ENCODE measurements at regions not wholly inside any gene's neighbourhood (a gene's known extent, or its start where the extent isn't known, plus 50 kb on each side); places are given as distances from the start of the nearest gene placed in this dataset.

DNA sequence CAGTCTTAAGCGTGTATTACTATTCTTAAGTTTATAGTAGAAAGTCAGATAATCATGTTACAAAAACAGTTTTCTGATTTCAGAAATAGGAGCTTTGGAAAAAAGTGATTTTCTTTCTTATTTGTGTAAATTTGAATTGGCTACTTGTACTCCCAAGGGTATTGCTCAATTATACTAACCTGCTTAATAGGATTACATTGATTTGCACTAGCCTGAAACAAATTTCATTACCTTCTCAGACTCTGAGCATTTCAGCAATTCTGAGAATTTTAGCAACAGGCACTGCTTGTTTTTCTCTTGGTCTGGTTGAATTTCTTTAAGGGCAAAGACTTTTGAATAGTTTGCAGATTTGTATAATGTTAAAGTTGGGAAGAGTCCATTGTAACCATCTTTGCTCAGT lies 87.2 kb upstream of the NXPH2 start:
- Mint-ChIP-seq H3K4me1 (ENCODE audit: low read depth, unreplicated experiment) (peaks cover 9% of the 10 kb centered on the region), H3K27ac (ENCODE audit: unreplicated experiment) (no peak overlapping the region), H3K4me3 (ENCODE audit: unreplicated experiment) (no peak overlapping the region), H3K27me3 (ENCODE audit: unreplicated experiment) (peaks cover 4% of the 10 kb centered on the region), H3K9me3 (ENCODE audit: unreplicated experiment) (peaks cover 2% of the 10 kb centered on the region), H3K36me3 (ENCODE audit: unreplicated experiment) (no peaks in the 10 kb centered on the region)
- DNase-seq = no peak
- TF ChIP-seq, protein P1, sequence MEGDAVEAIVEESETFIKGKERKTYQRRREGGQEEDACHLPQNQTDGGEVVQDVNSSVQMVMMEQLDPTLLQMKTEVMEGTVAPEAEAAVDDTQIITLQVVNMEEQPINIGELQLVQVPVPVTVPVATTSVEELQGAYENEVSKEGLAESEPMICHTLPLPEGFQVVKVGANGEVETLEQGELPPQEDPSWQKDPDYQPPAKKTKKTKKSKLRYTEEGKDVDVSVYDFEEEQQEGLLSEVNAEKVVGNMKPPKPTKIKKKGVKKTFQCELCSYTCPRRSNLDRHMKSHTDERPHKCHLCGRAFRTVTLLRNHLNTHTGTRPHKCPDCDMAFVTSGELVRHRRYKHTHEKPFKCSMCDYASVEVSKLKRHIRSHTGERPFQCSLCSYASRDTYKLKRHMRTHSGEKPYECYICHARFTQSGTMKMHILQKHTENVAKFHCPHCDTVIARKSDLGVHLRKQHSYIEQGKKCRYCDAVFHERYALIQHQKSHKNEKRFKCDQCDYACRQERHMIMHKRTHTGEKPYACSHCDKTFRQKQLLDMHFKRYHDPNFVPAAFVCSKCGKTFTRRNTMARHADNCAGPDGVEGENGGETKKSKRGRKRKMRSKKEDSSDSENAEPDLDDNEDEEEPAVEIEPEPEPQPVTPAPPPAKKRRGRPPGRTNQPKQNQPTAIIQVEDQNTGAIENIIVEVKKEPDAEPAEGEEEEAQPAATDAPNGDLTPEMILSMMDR (IDR thresholded peaks at IDR 0.05; ENCODE audit: partially characterized antibody, unreplicated experiment) = no peak

DNA sequence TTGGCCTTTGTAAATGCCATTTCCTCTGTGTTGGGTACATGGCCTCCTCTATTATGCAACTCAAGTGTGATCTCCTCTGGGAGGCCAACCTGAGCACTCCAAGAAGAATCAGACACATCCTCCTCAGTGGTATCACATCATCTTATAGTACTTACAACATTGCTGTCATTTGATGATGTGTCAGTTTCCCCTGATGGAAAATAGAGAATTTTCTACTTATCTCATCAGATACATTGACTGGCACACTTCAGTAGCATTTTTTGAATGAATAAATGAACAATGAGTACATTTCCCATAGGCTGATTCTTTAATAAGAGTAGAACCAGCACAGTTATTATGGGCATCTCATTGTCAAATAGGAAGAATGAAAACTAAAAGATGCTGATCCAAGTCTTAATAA lies 86.6 kb upstream of the NXPH2 start:
- H3K4me3 Mint-ChIP-seq (ENCODE audit: unreplicated experiment) = no peak overlapping the region
- H3K4me1 Mint-ChIP-seq (ENCODE audit: low read depth, unreplicated experiment) = peaks cover 9% of the 10 kb centered on the region
- peaks cover 2% of the 10 kb centered on the region for H3K9me3 Mint-ChIP-seq (ENCODE audit: unreplicated experiment)
- no peaks in the 10 kb centered on the region for H3K36me3 Mint-ChIP-seq (ENCODE audit: unreplicated experiment)
- no peak overlapping the region for H3K27ac Mint-ChIP-seq (ENCODE audit: unreplicated experiment)
- H3K27me3 Mint-ChIP-seq (ENCODE audit: unreplicated experiment) = peaks cover 4% of the 10 kb centered on the region
- DNase-seq = no peak
- TF ChIP-seq, protein P1 (IDR thresholded peaks at IDR 0.05; ENCODE audit: partially characterized antibody, unreplicated experiment) = no peak

DNA sequence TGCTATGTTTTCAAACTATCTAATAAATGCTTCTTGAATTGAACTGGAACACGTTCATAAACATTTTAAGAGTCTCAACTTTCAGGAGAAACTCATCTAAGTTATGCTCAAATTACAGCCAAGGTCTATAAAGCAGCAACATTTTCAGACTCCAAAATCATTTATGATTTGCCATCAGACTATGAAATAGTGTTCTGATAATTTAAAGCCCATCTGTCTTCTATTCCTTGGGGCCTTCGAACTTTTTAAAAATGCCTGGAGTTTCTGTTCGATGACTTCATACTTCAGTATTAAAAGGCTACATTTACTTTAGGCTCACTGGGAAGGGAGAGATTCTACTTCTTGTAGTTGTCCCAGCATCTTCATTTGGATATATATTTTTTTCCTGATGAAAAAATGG lies 73.6 kb upstream of the NXPH2 start:
- TF ChIP-seq, protein P1 (IDR thresholded peaks at IDR 0.05; ENCODE audit: partially characterized antibody, unreplicated experiment) = no peak
- Mint-ChIP-seq H3K27ac (ENCODE audit: unreplicated experiment) (no peak overlapping the region), H3K4me1 (ENCODE audit: low read depth, unreplicated experiment) (peaks cover 8% of the 10 kb centered on the region), H3K4me3 (ENCODE audit: unreplicated experiment) (no peak overlapping the region), H3K9me3 (ENCODE audit: unreplicated experiment) (peaks cover 6% of the 10 kb centered on the region), H3K36me3 (ENCODE audit: unreplicated experiment) (no peaks in the 10 kb centered on the region), H3K27me3 (ENCODE audit: unreplicated experiment) (no peaks in the 10 kb centered on the region)
- no peak for DNase-seq

DNA sequence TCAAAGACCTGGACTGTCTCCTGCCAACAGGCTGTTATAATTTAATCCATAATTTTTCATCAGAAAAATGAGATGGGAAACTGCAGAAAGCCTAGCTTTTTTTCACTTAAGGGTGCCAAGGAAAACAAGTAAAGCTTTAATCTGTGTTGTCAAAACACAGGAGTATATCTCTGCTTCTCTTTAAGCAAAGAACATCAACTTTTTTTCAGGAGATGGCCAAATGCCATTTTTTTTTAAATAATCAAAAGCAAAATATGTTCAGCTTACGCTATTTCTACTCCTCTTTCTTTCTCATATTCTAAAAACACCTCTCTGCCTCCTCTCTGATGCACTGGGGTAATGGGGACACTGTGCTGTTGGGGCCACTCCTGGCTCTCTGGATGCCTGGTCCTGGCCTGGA lies 73.1 kb upstream of the NXPH2 start:
- DNase-seq = no peak
- Mint-ChIP-seq H3K36me3 (ENCODE audit: unreplicated experiment) (no peaks in the 10 kb centered on the region), H3K9me3 (ENCODE audit: unreplicated experiment) (peaks cover 6% of the 10 kb centered on the region), H3K4me1 (ENCODE audit: low read depth, unreplicated experiment) (peaks cover 8% of the 10 kb centered on the region), H3K27ac (ENCODE audit: unreplicated experiment) (no peak overlapping the region), H3K27me3 (ENCODE audit: unreplicated experiment) (no peaks in the 10 kb centered on the region), H3K4me3 (ENCODE audit: unreplicated experiment) (no peak overlapping the region)
- TF ChIP-seq, protein P1 (IDR thresholded peaks at IDR 0.05; ENCODE audit: partially characterized antibody, unreplicated experiment) = no peak

DNA sequence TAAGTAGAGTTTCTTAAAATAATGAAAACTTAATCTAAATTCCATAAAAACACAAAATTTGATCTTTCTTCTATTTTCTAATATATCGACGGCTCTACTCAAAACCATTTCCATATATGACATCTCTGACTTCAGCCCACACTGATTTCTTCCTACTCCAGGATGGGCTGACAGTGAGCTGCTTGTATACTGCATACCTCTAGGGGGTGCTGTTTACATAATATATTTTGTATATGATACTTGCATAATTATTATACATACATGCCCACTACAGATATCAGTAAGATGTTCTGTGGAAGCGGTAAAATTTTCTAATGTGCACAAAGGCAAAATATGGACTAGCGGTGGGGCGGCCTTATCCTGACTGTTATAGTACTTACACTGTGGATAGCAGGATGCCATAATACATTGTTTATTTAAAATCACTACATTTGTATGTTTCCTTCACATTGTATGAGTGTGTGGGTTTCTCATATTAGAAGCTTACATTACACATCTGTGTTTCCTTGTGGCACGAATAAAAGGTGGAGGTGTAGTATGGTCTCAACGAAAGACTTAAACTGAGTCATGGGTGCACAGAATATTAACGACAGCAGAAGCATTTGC lies 66.1 kb upstream of the NXPH2 start:
- Mint-ChIP-seq H3K36me3 (ENCODE audit: unreplicated experiment) (no peaks in the 10 kb centered on the region), H3K4me3 (ENCODE audit: unreplicated experiment) (no peak overlapping the region), H3K27me3 (ENCODE audit: unreplicated experiment) (no peaks in the 10 kb centered on the region), H3K4me1 (ENCODE audit: low read depth, unreplicated experiment) (peaks cover 5% of the 10 kb centered on the region), H3K9me3 (ENCODE audit: unreplicated experiment) (no peaks in the 10 kb centered on the region), H3K27ac (ENCODE audit: unreplicated experiment) (no peak overlapping the region)
- DNase-seq = no peak
- TF ChIP-seq, protein P1 (IDR thresholded peaks at IDR 0.05; ENCODE audit: partially characterized antibody, unreplicated experiment) = peak; percentile 94

All from glutamatergic neuron (in vitro differentiated cells).